ENCODE measurements at regions not wholly inside any gene's neighbourhood (a gene's known extent, or its start where the extent isn't known, plus 50 kb on each side); places are given as distances from the start of the nearest gene placed in this dataset.

DNA sequence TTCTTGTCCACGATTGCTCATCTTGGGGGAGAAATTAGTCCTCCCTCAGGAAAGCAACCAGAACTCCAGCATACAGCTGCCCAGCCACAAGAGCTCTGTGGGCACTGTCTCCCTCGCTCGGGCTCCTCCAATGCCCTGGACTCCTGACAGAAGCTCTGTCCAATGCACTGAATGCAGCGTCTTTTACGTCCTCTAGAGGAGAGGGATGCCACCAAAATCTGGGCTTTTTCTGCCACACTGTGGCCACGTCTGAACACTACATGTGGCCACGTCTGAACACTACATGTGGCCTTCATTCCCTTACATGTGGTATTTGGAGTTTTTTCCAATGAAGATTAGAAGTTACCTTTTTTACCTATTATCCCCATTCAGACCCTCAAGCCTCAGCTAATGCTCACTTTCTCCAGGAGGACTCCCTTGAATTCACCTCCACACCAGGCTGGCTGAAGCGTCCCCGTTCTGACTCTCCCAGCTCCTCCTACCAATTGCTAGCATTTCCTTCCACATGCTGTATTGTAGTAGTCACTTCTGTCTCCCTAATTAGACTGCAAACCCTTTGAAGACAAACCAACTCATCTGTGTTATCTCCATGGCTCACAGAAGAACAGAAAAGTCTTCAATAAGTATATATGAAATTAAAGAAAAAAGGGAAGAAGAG is 134.3 kb upstream of the PDE1C start:
- Mint-ChIP-seq H3K27ac (no peak overlapping the region), H3K27me3 (no peaks in the 10 kb centered on the region), H3K4me1 (no peaks in the 10 kb centered on the region), H3K4me3 (no peak overlapping the region), H3K36me3 (ENCODE audit: low read depth) (no peaks in the 10 kb centered on the region), H3K9me3 (no peaks in the 10 kb centered on the region)
- ATAC-seq (ENCODE audit: low read depth) (no peak), DNase-seq (no peak)
- ChIA-PET POLR2A (no interaction called here), CTCF (no interaction called here)
- no peak for TF ChIP-seq CTCF (IDR thresholded peaks at IDR 0.05)
- intact Hi-C loops (cut with micrococcal nuclease) = no loop called here

- Mint-ChIP-seq H3K4me3 (no peak overlapping the region), H3K27me3 (no peaks in the 10 kb centered on the region), H3K4me1 (no peaks in the 10 kb centered on the region), H3K9me3 (peaks cover 5% of the 10 kb centered on the region), H3K36me3 (ENCODE audit: low read depth) (no peaks in the 10 kb centered on the region), H3K27ac (no peak overlapping the region)
- no peak for DNase-seq
- no peak for ATAC-seq (ENCODE audit: low read depth)
- TF ChIP-seq CTCF (IDR thresholded peaks at IDR 0.05) = no peak
- intact Hi-C loops (cut with micrococcal nuclease) = no loop called here
- ChIA-PET CTCF (no interaction called here), POLR2A (no interaction called here)
These were observed 130.4 kb upstream of the PDE1C start for GRCh38 chr7:32200646-32201045.

- DNase-seq = no peak
- ChIA-PET CTCF (no interaction called here), POLR2A (no interaction called here)
- Mint-ChIP-seq H3K9me3 (peaks cover 13% of the 10 kb centered on the region), H3K4me1 (no peaks in the 10 kb centered on the region), H3K36me3 (ENCODE audit: low read depth) (no peaks in the 10 kb centered on the region), H3K4me3 (no peak overlapping the region), H3K27ac (no peak overlapping the region), H3K27me3 (no peaks in the 10 kb centered on the region)
- no peak for ATAC-seq (ENCODE audit: low read depth)
- intact Hi-C loops (cut with micrococcal nuclease) = no loop called here
- TF ChIP-seq CTCF (IDR thresholded peaks at IDR 0.05) = no peak
These were observed 124.3 kb upstream of the PDE1C start for GRCh38 chr7:32194537-32194936.

GRCh38 chr7:32191305-32191704 is 121.1 kb upstream of the PDE1C start:
- DNase-seq = no peak
- Mint-ChIP-seq H3K36me3 (ENCODE audit: low read depth) (no peaks in the 10 kb centered on the region), H3K4me3 (no peak overlapping the region), H3K9me3 (peaks cover 9% of the 10 kb centered on the region), H3K4me1 (no peaks in the 10 kb centered on the region), H3K27ac (no peak overlapping the region), H3K27me3 (no peaks in the 10 kb centered on the region)
- no peak for TF ChIP-seq CTCF (IDR thresholded peaks at IDR 0.05)
- ATAC-seq (ENCODE audit: low read depth) = no peak
- POLR2A ChIA-PET = no interaction called here
- intact Hi-C loops (cut with micrococcal nuclease) = no loop called here
- CTCF ChIA-PET = no interaction called here

- DNase-seq = no peak
These were observed 109.4 kb upstream of the PDE1C start for GRCh38 chr7:32179567-32179966.

More at GRCh38 chr7:32179567-32179966, 109.4 kb upstream of the PDE1C start:
- H3K36me3 Mint-ChIP-seq (ENCODE audit: low read depth) = no peaks in the 10 kb centered on the region
- ChIA-PET CTCF (no interaction called here), POLR2A (no interaction called here)
- H3K4me1 Mint-ChIP-seq = no peaks in the 10 kb centered on the region
- no peak overlapping the region for H3K4me3 Mint-ChIP-seq
- H3K9me3 Mint-ChIP-seq = no peaks in the 10 kb centered on the region
- H3K27ac Mint-ChIP-seq = no peak overlapping the region
- ATAC-seq (ENCODE audit: low read depth) = no peak
- no peak for TF ChIP-seq CTCF (IDR thresholded peaks at IDR 0.05)
- intact Hi-C loops (cut with micrococcal nuclease) = no loop called here
- H3K27me3 Mint-ChIP-seq = no peaks in the 10 kb centered on the region

All from activated B cell treated with CpG ODN at 0.5 μM for 24 hours (primary cell).